HG02798 (cell line): ENCODE measurements at regions not wholly inside any gene's neighbourhood (a gene's known extent, or its start where the extent isn't known, plus 50 kb on each side); places are given as distances from the start of the nearest gene placed in this dataset.
"Not testable (repeated sequence)": the region's sequence is repeated elsewhere in the genome, so short reads cannot be mapped to it uniquely, and the experiment has no call there.

Experiments used
- ATAC-seq: cut with Tn5 transposase; IDR thresholded peaks from one replicate; pipeline ENCODE4 v1.9.1; 2021; ENCODE audit warnings: mild to moderate bottlenecking; ENCODE audit not compliant: unreplicated experiment, poor library complexity

GRCh38 chr11:15819679-15820286 lies 536.6 kb downstream of the SOX6 start:
- peak; percentile 86 for ATAC-seq

DNA sequence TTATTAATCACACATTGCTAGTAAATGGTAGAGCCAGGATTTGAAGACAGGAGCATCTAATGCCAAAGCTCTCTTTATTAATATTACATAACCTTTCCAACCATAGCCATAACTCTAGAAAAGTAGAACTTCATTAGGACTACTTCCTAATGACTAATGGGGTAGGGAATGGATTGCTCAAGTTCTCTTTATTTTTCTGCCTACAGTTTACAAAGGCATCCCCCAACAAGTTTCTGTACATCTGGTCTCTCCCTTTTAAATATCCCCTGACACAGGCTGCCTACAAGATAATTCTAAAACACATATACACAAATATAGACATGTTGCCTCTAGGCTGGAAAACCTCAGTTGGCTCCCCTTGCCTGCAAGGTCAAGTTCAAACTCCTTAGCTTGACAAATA lies 534.9 kb downstream of the SOX6 start:
- ATAC-seq = no peak

- ATAC-seq = no peak
These were observed 532.3 kb downstream of the SOX6 start for GRCh38 chr11:15824060-15824459.

DNA sequence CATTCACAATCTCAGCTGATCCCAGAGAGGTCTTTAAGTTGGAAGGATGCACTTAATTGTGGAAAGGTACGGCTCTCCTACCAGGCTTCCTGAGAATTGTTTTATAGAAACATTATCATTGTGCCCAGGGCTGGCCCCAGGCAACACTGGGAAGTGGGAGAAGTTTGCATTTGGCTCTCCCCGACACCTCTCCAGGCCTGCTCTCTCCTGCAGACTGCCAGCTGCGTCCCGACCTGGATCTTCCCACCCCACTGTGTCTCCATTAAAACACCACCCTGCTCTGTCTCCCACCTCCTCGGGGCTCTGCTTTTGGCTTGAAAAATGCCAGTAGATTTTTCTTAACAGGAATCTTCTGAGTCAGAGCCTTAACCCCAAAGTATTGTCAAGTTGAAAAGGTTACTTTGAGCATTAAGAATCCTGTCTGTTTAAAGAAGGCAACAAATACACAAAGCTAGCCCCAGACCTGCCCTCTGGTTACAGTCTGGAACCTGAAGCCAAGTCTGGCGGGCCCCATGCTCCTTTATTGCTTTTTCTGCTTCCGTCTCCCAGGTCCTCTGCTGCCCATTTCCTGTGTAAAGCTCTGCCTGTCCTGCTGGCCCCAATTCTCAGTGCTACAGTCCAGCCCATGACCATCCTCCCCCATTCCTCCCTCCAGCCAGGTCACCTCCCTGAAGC lies 530.2 kb downstream of the SOX6 start:
- ATAC-seq = no peak

GRCh38 chr11:15826826-15827225 lies 529.5 kb downstream of the SOX6 start:
- peak; percentile 53 for ATAC-seq

- no peak for ATAC-seq
These were observed 528.0 kb downstream of the SOX6 start for GRCh38 chr11:15828215-15828853.

- ATAC-seq = no peak
These were observed 527.0 kb downstream of the SOX6 start for GRCh38 chr11:15829312-15829711.

- no peak for ATAC-seq
These were observed 525.5 kb downstream of the SOX6 start for GRCh38 chr11:15830741-15831428.

GRCh38 chr11:15835788-15836411 lies 520.4 kb downstream of the SOX6 start:
- no peak for ATAC-seq

DNA sequence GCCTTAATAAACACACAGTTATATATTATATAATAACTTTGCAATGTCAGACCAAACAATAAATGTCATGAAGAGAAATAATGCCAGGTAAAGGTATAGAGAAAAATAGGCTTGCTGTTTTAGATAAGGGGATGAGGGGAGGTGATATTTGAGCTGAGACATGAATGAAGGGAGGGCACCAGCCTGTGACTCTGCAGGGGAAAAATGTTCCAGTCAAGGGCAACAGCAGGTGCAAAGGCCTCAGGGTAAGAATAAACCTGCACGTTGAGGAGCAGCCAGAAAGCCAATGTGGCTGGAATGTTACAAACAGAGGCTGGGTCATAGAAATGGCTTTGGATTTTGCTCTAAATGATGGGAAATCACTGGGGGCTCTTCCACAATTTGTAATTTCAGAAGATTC lies 519.6 kb downstream of the SOX6 start:
- no peak for ATAC-seq

DNA sequence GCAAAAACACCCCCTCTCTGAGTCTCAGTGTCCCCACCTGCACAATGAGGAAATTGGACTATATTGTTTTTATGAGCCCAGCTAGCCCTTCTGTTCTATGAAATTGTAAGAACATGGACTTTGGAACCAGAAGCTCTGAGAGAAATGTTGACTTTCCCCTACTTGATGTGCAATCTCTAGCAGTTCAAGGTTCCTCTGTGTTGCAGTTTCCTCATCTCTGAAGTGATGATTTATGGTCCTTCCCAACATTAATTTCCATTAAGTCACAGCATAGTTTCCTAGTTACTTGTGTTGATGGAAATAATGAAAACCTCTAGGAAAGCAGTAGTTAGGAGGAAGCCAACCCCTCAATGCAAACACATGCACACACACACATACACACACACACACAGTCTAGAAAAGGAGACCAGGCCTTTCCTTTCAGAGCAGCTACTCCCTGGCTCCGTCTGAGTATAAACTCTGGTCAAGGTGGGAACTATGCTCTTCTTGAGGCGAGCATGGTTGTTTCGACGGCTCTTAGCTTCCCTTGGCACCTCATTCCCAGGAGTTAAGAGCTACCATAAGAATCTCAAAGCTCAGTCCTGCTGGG lies 518.4 kb downstream of the SOX6 start:
- ATAC-seq = no peak

DNA sequence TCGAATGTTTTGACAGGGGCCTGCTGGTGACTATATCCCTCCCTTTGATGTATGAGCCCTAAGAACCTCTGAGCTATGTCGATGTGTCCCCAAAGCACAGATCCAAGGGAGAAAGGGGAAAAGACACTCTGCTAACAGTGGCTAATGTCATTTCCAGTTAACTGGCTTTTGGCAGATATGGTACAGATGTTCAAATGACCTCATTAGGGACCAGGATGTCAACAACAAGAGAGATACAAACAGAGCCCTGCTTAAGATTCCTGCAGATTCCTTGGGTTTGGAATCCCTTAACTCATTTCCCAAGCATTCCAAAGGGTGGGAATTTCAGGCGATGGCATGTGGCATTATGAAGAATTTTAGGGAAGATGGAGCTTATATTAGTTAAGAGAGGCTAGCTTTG lies 517.3 kb downstream of the SOX6 start:
- ATAC-seq = no peak

DNA sequence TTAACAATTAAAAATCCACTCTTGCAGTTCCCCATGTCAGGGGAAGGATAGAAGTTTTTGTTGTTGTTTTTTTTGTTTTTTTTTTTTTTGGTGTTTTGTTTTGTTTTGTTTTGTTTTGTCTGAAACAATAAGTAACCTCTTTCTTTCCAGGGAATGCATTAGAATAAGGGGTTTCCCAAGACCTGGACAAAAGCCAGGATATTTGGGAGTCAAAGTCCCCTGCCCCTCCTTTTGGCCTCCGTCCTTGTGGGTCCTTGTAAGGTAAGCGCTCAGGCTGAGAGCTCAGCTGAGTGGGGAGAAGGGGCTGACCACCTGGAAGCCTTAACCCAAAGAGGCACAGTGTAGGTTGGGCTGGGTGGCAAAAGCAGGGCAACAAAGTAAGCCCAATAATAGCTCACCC lies 515.4 kb downstream of the SOX6 start:
- ATAC-seq = no peak

DNA sequence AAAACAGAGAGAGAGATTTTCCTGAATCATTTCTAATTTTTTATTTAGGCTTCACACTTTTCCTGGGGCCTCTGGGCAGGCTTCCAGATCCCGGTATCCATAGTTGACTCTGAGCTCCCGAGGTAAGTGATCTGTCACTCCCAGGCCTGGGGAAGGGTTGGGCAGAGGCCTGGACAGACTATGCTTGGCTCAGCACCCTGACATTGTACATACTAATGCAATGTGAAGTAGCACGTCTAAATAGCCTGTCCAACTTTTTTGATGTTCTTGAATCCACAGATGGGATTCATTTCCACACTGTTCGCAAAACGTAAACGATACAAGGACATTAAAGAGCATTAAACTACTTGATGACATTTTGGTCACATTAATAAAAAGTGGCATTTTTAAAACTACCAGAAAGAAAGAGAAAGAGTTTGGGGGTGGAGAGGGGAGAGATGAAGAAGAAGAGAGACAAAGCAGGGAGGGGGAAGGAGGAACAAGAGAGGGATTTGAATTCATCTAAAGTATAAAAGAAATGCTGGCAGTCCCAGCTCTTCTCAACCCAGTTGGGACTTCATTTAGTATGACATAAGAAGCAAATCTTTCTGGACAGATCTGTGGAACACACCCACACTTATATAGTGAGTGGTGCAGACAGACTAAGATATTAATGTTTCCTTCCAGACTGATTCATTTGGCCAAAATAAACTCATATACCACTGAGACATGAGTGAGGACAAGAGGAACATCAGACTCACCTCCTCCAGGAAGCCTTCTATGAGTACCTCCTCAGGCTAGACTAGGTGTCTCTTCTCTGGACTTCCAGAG lies 514.2 kb downstream of the SOX6 start:
- ATAC-seq = no peak

- no peak for ATAC-seq
These were observed 513.0 kb downstream of the SOX6 start for GRCh38 chr11:15843309-15843872.

DNA sequence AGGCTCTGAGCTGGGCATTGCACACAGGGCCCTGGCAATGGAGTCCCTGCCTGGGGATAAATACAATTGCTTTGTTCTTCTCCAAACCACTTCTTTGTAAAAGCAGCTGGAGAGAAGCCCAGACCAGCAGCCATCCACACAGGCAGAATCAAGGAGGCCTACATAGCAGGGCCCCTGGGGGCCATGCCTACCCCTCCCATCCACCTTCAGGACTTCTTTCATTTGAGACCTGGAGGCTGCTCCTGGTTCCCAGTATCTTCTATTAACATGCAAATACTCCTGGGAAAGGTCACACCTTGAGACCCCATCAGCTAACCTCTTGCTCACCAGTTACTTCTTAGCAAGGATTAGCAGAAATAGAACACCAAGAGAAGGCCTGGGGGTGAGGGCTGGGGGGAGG lies 511.1 kb downstream of the SOX6 start:
- no peak for ATAC-seq

- no peak for ATAC-seq
These were observed 507.6 kb downstream of the SOX6 start for GRCh38 chr11:15848631-15849168.

DNA sequence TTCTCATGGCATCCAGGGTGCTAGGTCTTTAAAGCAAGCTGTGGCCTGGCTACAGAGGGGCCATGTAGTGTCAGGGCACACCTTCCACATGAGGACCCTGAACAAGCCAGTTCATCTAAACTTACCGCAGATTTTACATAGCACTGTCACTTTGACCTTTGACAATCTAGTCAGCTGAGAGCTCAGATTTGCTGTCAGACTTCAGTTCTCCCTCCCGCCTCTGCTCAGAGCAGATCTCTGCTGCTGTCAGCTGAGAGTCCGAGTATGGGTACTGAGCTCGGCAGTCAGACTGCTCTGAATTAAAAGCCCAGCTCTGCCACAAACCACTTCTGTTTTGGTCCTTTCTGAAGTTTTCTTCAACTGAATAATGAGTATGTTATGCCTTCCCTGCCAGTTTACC lies 507.1 kb downstream of the SOX6 start:
- ATAC-seq = no peak

- not testable (repeated sequence) for ATAC-seq
These were observed 506.0 kb downstream of the SOX6 start for GRCh38 chr11:15850335-15850734.
